AG04449 (cell line): ENCODE measurements at regions not wholly inside any gene's neighbourhood (a gene's known extent, or its start where the extent isn't known, plus 50 kb on each side); places are given as distances from the start of the nearest gene placed in this dataset.

Source experiments
- CTCF ChIA-PET: fragments of 350-600 bp; formaldehyde crosslinking; extraction: SDS; loops from one replicate; lab custom pipeline; 2021; ENCODE audit warnings: antibody characterized with exemption; lab: Yijun Ruan, JAX
- POLR2A ChIA-PET: fragments of 400-600, 350-600 bp; formaldehyde crosslinking; extraction: SDS; loops from one replicate; lab custom pipeline; 2020; ENCODE audit warnings: antibody characterized with exemption, inconsistent platforms; lab: Yijun Ruan, JAX
- DNase-seq: peaks from one replicate; pipeline ENCODE4 v3.0.0-alpha.2; 2010; ENCODE audit warnings: low read depth, low spot score
- H3K4me3 ChIP-seq: 2 replicates; pipeline ENCODE4 v1.5.1; 2011; ENCODE audit warnings: low read depth, mild to moderate bottlenecking, control low read depth, low read length
- CTCF ChIP-seq: IDR thresholded peaks from one replicate; pipeline ENCODE4 v1.5.1; 2011; ENCODE audit warnings: mild to moderate bottlenecking, moderate library complexity, low read length, control low read depth, inconsistent platforms; ENCODE audit not compliant: insufficient read depth; ENCODE audit errors: missing control alignments

- TF ChIP-seq CTCF = no peak
- no peak for DNase-seq
- CTCF ChIA-PET = no interaction called here
- no peak overlapping the region for H3K4me3 ChIP-seq
- POLR2A ChIA-PET = no interaction called here
These were observed 268.5 kb upstream of the LRATD1 start for GRCh38 chr2:14363976-14364375.

DNA sequence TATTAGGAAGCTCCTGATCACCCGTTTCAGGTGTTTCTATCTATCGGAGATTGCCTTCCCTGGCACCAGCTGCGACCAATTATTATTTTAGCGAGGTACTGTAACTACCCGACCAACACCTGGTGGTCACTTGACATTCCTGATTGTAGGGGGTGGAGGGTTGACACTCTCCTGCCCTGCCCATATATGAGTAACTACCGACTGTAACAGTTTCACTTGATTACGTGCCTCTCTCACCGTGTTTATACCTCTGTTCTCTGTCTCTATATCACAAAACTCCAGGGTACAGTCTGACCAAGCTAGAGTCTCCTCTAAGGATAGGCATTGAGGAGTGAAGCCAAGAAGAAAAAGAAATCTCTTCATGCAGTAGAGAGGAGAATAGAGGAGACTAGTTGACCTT lies 268.0 kb upstream of the LRATD1 start:
- TF ChIP-seq CTCF = no peak

GRCh38 chr2:14385043-14385442 lies 247.5 kb upstream of the LRATD1 start:
- DNase-seq = no peak
- CTCF ChIA-PET = no interaction called here
- POLR2A ChIA-PET = no interaction called here
- no peak for TF ChIP-seq CTCF
- H3K4me3 ChIP-seq = no peak overlapping the region

More for the DNA sequence above, 268.0 kb upstream of the LRATD1 start:
- ChIA-PET POLR2A (no interaction called here), CTCF (no interaction called here)
- no peak overlapping the region for H3K4me3 ChIP-seq
- DNase-seq = no peak

DNA sequence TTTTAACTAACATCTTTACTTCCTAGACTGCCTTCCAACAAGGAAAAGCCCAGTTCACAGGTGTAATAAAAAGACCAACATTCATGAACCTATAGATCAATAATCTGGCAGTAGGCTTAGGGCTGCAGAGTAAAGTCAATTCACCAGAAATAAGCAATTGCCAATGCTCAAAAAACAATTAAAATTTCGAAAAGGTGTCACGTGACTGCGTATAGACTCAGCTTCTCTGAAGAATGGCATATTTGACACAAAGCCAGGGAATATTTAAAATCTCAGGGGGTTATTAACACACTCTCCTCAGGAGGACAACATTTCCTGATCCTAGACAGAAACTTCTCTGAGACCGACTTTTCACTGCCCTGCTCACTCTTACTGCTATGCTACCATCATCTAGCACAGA lies 245.2 kb upstream of the LRATD1 start:
- POLR2A ChIA-PET = no interaction called here

GRCh38 chr2:14388724-14389123 lies 243.8 kb upstream of the LRATD1 start:
- POLR2A ChIA-PET = no interaction called here
- DNase-seq = no peak
- TF ChIP-seq CTCF = no peak
- H3K4me3 ChIP-seq = no peak overlapping the region
- CTCF ChIA-PET = no interaction called here

More for the DNA sequence above, 245.2 kb upstream of the LRATD1 start:
- no peak for DNase-seq
- no peak overlapping the region for H3K4me3 ChIP-seq
- CTCF ChIA-PET = no interaction called here
- no peak for TF ChIP-seq CTCF

- TF ChIP-seq CTCF = no peak
- H3K4me3 ChIP-seq = no peak overlapping the region
- no peak for DNase-seq
- ChIA-PET POLR2A (no interaction called here), CTCF (no interaction called here)
These were observed 235.9 kb upstream of the LRATD1 start for GRCh38 chr2:14396533-14397083.
